ENCODE measurements at regions not wholly inside any gene's neighbourhood (a gene's known extent, or its start where the extent isn't known, plus 50 kb on each side); places are given as distances from the start of the nearest gene placed in this dataset.

DNA sequence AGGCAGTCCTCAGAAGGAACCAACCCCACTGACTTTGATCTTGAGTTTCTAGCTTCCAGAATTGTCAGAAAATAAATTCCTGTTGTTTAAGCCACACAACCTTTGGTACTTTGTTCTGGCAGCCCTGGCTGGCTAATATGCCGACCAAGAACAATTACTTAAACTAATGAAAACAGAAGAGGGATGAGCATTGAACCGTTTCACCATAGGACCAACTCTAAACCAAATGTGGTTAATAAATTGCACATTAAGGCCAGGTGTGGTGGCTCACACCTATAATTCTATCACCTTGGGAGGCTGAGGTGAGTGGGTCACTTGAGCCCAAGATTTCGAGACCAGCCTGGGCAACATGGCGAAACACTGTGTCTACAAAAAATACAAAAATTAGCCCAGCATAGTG is 160.9 kb upstream of the RAI14 start:
- TF ChIP-seq, protein P1, sequence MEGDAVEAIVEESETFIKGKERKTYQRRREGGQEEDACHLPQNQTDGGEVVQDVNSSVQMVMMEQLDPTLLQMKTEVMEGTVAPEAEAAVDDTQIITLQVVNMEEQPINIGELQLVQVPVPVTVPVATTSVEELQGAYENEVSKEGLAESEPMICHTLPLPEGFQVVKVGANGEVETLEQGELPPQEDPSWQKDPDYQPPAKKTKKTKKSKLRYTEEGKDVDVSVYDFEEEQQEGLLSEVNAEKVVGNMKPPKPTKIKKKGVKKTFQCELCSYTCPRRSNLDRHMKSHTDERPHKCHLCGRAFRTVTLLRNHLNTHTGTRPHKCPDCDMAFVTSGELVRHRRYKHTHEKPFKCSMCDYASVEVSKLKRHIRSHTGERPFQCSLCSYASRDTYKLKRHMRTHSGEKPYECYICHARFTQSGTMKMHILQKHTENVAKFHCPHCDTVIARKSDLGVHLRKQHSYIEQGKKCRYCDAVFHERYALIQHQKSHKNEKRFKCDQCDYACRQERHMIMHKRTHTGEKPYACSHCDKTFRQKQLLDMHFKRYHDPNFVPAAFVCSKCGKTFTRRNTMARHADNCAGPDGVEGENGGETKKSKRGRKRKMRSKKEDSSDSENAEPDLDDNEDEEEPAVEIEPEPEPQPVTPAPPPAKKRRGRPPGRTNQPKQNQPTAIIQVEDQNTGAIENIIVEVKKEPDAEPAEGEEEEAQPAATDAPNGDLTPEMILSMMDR (IDR thresholded peaks at IDR 0.05), result no peak
- ATAC-seq (no peak), DNase-seq (no peak)
- intact Hi-C loops (cut with DNase I), result no loop called here
- no peak overlapping the region for H3K4me3 ChIP-seq
- H3K27ac ChIP-seq, result no peak overlapping the region
- no peaks in the 10 kb centered on the region for H3K27me3 ChIP-seq
- H3K4me1 ChIP-seq, result peaks cover 36% of the 10 kb centered on the region
- no peaks in the 10 kb centered on the region for H3K9me3 ChIP-seq
- H3K36me3 ChIP-seq, result no peaks in the 10 kb centered on the region

DNA sequence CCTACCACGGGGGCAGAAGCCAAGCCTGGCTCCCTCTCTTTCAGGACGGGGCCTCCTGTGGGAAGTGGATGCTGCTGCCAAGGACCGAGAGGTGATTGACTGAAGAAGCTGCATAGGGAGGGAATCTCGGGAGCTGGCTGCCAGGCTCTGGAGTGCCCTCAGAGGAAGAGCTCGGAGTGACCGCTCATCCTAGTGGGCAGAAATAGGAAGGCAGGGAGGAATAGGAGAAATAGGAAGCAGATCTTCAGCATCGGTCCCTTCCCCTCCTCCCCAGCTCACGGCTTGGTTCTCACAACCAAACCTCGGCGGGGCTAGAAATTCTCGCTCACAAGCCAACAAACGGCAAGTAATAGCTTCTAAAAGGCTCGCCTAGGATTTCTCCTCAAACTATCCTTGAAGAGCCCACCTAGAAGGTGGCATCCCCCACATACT is 159.9 kb upstream of the RAI14 start:
- ATAC-seq (no peak), DNase-seq (no peak)
- Histone ChIP-seq H3K4me3 (no peak overlapping the region), H3K9me3 (no peaks in the 10 kb centered on the region), H3K27ac (no peak overlapping the region), H3K4me1 (peaks cover 37% of the 10 kb centered on the region), H3K27me3 (no peaks in the 10 kb centered on the region), H3K36me3 (no peaks in the 10 kb centered on the region)
- TF ChIP-seq, protein P1 (IDR thresholded peaks at IDR 0.05), result no peak
- intact Hi-C loops (cut with DNase I), result no loop called here

DNA sequence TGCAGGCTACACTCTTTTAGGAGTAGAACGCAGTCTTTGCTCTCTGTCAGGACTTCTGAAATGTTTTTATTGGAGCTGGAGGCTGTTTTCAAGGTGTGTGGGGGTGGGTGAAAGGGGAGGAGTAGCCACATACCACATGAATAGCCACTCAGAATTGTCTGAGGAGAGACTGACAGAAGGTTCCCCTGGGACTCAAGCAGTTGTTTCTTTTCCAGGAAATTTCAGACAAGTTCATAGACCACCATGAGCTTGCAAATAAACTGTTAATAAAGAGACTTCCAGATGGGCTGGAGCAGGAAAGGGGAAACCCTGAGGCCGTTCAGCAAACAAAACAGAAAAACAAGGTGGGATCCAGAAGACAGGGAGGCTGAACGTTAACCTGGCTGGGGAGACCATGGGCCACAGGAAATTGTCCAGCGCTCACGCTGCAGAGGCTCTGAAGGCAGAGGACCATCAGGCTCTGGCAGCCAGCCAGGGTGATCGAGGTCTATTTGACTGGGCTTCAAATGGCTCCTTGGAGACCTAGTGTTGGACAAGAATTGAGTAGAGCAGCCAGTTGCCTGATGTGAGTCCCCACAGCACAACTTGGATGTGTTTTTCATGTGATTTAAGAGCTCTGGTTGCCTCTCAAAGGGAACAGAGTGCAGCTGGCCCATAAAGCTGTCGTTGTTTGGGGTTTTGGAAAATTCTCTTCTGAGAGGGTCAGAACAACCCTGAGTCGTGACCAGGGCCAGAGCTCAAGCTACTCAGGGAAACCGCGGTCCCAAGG is 159.2 kb upstream of the RAI14 start:
- H3K27ac ChIP-seq, result no peak overlapping the region

DNA sequence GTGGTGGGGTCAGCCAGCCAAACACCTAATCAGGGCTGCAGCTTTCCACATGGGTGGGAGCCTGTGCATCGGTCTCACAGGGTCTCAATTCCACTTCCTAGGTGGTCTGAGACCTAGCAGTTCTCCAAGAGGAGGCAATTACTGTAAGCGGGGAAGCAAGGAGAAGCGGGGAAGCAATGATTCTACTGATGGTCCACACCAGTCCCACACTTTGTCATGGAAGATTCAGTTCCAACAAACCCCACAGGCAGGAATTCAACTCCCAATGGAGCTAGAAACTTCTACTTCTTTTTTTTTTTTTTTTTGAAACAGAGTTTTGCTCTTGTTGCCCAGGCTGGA is 158.7 kb upstream of the RAI14 start:
- DNase-seq (no peak), ATAC-seq (no peak)
- Histone ChIP-seq H3K9me3 (no peaks in the 10 kb centered on the region), H3K27ac (peak overlapping the region; percentile 72), H3K4me1 (peaks cover 34% of the 10 kb centered on the region), H3K4me3 (no peak overlapping the region), H3K36me3 (no peaks in the 10 kb centered on the region), H3K27me3 (no peaks in the 10 kb centered on the region)
- intact Hi-C loops (cut with DNase I), result no loop called here
- TF ChIP-seq, protein P1 (IDR thresholded peaks at IDR 0.05), result no peak

More for the DNA sequence above, 159.2 kb upstream of the RAI14 start:
- no peaks in the 10 kb centered on the region for H3K9me3 ChIP-seq
- TF ChIP-seq, protein P1 (IDR thresholded peaks at IDR 0.05), result no peak
- H3K36me3 ChIP-seq, result no peaks in the 10 kb centered on the region
- no peak for ATAC-seq
- no peaks in the 10 kb centered on the region for H3K27me3 ChIP-seq
- no peak overlapping the region for H3K4me3 ChIP-seq
- intact Hi-C loops (cut with DNase I), result no loop called here
- no peak for DNase-seq
- peaks cover 34% of the 10 kb centered on the region for H3K4me1 ChIP-seq

DNA sequence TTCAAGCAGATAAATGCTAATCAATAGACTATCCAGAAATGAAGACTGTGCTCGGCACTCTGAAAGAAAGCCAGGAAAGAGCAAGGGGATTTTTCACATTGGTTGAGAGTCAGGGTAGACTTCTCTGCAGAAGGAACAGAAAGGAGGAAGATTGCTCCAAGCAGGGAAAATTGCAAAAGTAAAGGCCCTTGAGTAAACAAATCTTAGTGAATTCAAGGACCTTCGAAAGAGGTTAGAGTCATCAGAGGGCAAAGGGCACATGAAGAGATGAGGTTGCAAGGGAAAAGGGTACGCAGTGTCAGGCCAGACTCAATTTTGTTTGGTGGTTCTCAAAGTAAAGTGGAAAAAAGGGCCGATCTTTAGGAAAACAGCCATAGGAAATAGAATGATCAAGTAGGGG is 157.6 kb upstream of the RAI14 start:
- Histone ChIP-seq H3K4me1 (peaks cover 45% of the 10 kb centered on the region), H3K4me3 (no peak overlapping the region), H3K27ac (peak overlapping the region; percentile 72), H3K27me3 (no peaks in the 10 kb centered on the region), H3K9me3 (no peaks in the 10 kb centered on the region), H3K36me3 (no peaks in the 10 kb centered on the region)
- TF ChIP-seq, protein P1 (IDR thresholded peaks at IDR 0.05), result no peak
- DNase-seq, result no peak
- intact Hi-C loops (cut with DNase I), result no loop called here
- peak; percentile 60 for ATAC-seq
